ENCODE measurements at regions not wholly inside any gene's neighbourhood (a gene's known extent, or its start where the extent isn't known, plus 50 kb on each side); places are given as distances from the start of the nearest gene placed in this dataset.

DNA sequence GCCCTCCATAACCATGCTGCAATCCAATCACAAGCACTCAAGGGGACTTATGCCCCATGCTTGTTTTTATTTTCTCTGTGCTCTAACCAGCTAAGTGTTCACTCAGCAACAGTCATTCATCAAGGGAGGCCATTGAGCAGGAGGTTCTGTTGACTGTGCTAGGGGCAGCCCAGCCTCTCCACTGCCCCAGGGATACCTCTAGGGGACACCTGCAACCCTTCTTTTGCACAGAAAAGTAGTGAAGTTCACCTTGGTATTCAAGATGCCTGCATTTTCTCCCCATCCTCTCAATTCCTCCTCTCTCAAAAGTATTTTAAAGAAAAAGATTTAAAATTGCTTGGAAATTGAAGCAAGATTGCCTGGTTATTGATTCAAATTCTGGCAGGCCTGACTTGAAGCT lies 124.7 kb upstream of the GNAO1 start:
- Histone ChIP-seq H3K4me1 (no peaks in the 10 kb centered on the region), H3K27me3 (replicated peaks in 1 of 7) (peaks cover 0 to 12% (median 0%) of the 10 kb centered on the region in 7 donors), H3K9me3 (no peaks in the 10 kb centered on the region), H3K27ac (no peak overlapping the region), H3K4me3 (no peak overlapping the region), H3K36me3 (no peaks in the 10 kb centered on the region)
- intact Hi-C loops (cut with DNase I; ENCODE audit: low total_unique reads), result no loop called here
- TF ChIP-seq, protein P1, sequence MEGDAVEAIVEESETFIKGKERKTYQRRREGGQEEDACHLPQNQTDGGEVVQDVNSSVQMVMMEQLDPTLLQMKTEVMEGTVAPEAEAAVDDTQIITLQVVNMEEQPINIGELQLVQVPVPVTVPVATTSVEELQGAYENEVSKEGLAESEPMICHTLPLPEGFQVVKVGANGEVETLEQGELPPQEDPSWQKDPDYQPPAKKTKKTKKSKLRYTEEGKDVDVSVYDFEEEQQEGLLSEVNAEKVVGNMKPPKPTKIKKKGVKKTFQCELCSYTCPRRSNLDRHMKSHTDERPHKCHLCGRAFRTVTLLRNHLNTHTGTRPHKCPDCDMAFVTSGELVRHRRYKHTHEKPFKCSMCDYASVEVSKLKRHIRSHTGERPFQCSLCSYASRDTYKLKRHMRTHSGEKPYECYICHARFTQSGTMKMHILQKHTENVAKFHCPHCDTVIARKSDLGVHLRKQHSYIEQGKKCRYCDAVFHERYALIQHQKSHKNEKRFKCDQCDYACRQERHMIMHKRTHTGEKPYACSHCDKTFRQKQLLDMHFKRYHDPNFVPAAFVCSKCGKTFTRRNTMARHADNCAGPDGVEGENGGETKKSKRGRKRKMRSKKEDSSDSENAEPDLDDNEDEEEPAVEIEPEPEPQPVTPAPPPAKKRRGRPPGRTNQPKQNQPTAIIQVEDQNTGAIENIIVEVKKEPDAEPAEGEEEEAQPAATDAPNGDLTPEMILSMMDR (IDR thresholded peaks at IDR 0.05 in 8 of 11, conservative IDR thresholded peaks at IDR 0.05 in 3 of 11), result no peak
- no peak for TF ChIP-seq POLR2A (IDR thresholded peaks at IDR 0.05)
- no peak for TF ChIP-seq POLR2AphosphoS5 (IDR thresholded peaks at IDR 0.05)
- DNase-seq, result no peak

DNA sequence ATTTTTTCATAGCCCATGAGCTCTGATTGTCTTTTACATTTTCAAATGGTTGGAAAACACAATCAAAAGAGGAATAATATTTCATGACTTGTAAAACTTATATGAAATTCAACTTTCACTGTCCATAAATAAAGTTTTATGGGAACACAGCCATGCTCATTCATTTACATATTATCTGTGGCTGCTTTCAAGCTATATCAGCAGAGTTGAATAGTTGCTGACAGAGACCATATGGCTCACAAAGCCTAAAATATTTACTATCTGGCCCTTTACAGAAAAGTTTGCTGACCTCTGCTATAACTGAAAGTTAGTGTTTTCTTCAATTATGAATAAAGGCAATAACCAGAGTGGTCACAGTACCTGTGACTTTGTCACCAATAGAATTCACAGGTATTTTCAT lies 128.2 kb upstream of the GNAO1 start:
- intact Hi-C loops (cut with DNase I; ENCODE audit: low total_unique reads), result no loop called here
- TF ChIP-seq, protein P1 (IDR thresholded peaks at IDR 0.05 in 8 of 11, conservative IDR thresholded peaks at IDR 0.05 in 3 of 11), result no peak
- TF ChIP-seq POLR2A (IDR thresholded peaks at IDR 0.05), result no peak
- TF ChIP-seq POLR2AphosphoS5 (IDR thresholded peaks at IDR 0.05), result no peak
- no peak overlapping the region for H3K27ac ChIP-seq
- H3K27me3 ChIP-seq (replicated peaks in 1 of 7), result no peaks in the 10 kb centered on the region
- H3K4me3 ChIP-seq, result no peak overlapping the region
- no peaks in the 10 kb centered on the region for H3K4me1 ChIP-seq
- H3K9me3 ChIP-seq, result no peaks in the 10 kb centered on the region
- no peak for DNase-seq
- no peaks in the 10 kb centered on the region for H3K36me3 ChIP-seq

DNA sequence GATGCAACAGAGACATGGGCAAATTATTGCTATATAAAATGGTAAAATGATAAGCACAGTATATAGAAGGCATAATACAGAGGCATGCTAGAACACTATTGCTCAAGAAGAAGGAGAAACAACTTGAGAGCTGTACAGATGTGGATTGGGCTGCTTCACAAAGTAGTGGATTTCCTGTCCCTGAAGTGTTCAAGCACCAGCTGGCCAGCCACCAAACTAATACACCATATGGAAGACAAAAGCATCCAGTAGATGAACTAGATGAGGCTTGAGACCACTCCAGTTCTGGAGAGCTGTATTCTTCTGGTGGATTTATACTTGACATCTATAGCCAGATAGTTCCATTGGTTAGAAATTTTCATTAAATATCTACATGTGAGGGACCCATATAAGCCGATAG lies 134.1 kb upstream of the GNAO1 start:
- WGBS, 5 donors, result 78 to 95% (median 85%) methylated on average over 1 of the region's 1 CpG
- intact Hi-C loops (cut with DNase I; ENCODE audit: low total_unique reads), result no loop called here
- no peaks in the 10 kb centered on the region for H3K36me3 ChIP-seq
- no peaks in the 10 kb centered on the region for H3K9me3 ChIP-seq
- no peak for DNase-seq
- no peaks in the 10 kb centered on the region for H3K4me1 ChIP-seq
- H3K27me3 ChIP-seq (replicated peaks in 1 of 7), result no peaks in the 10 kb centered on the region
- no peak overlapping the region for H3K27ac ChIP-seq
- TF ChIP-seq, protein P1 (IDR thresholded peaks at IDR 0.05 in 8 of 11, conservative IDR thresholded peaks at IDR 0.05 in 3 of 11), result no peak
- no peak for TF ChIP-seq POLR2AphosphoS5 (IDR thresholded peaks at IDR 0.05)
- TF ChIP-seq POLR2A (IDR thresholded peaks at IDR 0.05), result no peak
- H3K4me3 ChIP-seq, result no peak overlapping the region

DNA sequence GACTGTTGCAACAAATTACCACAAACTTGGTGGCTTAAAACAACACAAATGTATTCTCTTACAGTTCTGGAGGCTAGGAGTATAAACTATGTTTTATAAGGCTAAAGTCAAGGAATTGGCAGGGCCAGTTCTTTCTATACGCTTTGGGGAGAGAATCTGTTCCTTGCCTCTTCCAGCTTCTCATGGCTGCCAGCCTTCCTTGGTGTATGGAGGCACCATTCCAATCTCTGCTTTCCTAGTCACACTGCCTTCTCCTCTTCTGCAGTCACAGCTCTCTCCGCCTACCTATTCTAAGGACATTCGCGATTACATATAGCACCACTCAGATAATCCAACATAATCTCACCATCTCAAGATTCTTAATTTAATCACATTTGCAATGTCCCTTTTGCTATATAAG lies 140.4 kb upstream of the GNAO1 start:
- Histone ChIP-seq H3K36me3 (no peaks in the 10 kb centered on the region), H3K9me3 (no peaks in the 10 kb centered on the region), H3K4me3 (no peak overlapping the region), H3K27me3 (replicated peaks in 1 of 7) (no peaks in the 10 kb centered on the region), H3K27ac (no peak overlapping the region), H3K4me1 (peaks cover 0 to 12% (median 11%) of the 10 kb centered on the region in 6 donors)
- WGBS, 5 donors, result 95 to 97% (median 96%) methylated on average over 4 of the region's 4 CpGs
- TF ChIP-seq POLR2AphosphoS5 (IDR thresholded peaks at IDR 0.05) (no peak), POLR2A (IDR thresholded peaks at IDR 0.05) (no peak)
- DNase-seq, result no peak
- intact Hi-C loops (cut with DNase I; ENCODE audit: low total_unique reads), result no loop called here

Measured in spleen (tissue), 11 donors.